ENCODE measurements at regions not wholly inside any gene's neighbourhood (a gene's known extent, or its start where the extent isn't known, plus 50 kb on each side); places are given as distances from the start of the nearest gene placed in this dataset.

DNA sequence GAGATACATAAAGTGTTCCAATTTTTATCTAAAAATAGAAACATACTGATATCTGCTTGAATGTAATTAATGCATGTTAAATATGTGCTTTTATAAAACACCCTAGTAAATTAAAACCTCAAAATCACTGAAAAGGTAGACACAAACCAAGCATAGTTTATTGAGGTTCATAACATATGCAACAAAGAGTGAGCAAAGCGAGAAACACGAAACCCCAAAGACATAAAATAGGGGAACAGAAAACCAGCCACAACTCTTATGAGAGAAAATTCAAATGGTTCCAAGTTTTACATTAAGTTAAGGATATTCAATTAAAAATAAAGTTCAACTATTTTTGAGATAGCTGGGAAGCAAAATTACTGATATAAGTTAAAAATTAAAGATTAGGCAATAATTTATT lies 336.4 kb upstream of the AGA start:
- no peak overlapping the region for H3K27ac ChIP-seq (ENCODE audit: low read depth in 1 of 2, low read length in 2 of 2)
- peaks cover 0 to 18% of the 10 kb centered on the region in 2 donors for H3K9me3 ChIP-seq (replicated peaks in 1 of 2; ENCODE audit: control insufficient read depth in 1 of 2, insufficient read depth in 1 of 2, low read length in 2 of 2)
- H2AFZ ChIP-seq (ENCODE audit: insufficient read depth, low read depth, low read length, poor library complexity, severe bottlenecking) = no peak overlapping the region
- H3K36me3 ChIP-seq (replicated peaks in 1 of 2; ENCODE audit: control insufficient read depth in 1 of 2, insufficient read depth in 2 of 2, low read length in 2 of 2) = no peaks in the 10 kb centered on the region
- Mint-ChIP-seq H3K9me3 (peaks cover 4 to 20% (median 12%) of the 10 kb centered on the region in 7 donors), H3K27ac (no peak overlapping the region), H3K27me3 (ENCODE audit: low read depth in 3 of 3) (no peaks in the 10 kb centered on the region), H3K4me3 (no peak overlapping the region), H3K4me1 (no peaks in the 10 kb centered on the region), H3K36me3 (no peaks in the 10 kb centered on the region)
- DNase-seq = no peak
- no peak overlapping the region for H3K4me2 ChIP-seq (replicated peaks; ENCODE audit: extremely low read depth, low read length, poor library complexity, severe bottlenecking)
- H4K20me1 ChIP-seq (ENCODE audit: insufficient read depth, low read length) = no peaks in the 10 kb centered on the region
- no peak overlapping the region for H3K9ac ChIP-seq (ENCODE audit: insufficient read depth, low read length, poor library complexity, severe bottlenecking)
- no peak overlapping the region for H3K4me3 ChIP-seq (replicated peaks in 1 of 3; ENCODE audit: low read depth in 2 of 3, low read length in 3 of 3)
- no CpG with 5 or more reads among the region's 2 CpGs for WGBS (ENCODE audit: insufficient coverage)
- H3K27me3 ChIP-seq (ENCODE audit: control insufficient read depth in 2 of 2, insufficient read depth in 2 of 2, low read length in 2 of 2) = no peaks in the 10 kb centered on the region
- TF ChIP-seq CTCF (IDR thresholded peaks at IDR 0.05) = no peak
- intact Hi-C loops (cut with micrococcal nuclease) = loop anchor here in 1 of 2 donors (10.0 kb wide), 1 partner anchor 274 kb away; no protein-coding TSS in a partner anchor
- no peaks in the 10 kb centered on the region for H3K79me2 ChIP-seq (ENCODE audit: insufficient read depth, low read length)
- H3K4me1 ChIP-seq (ENCODE audit: control insufficient read depth in 1 of 2, insufficient read depth in 2 of 2, low read length in 2 of 2) = no peaks in the 10 kb centered on the region

GRCh38 chr4:177785000-177785399 lies 342.8 kb upstream of the AGA start:
- H3K27ac Mint-ChIP-seq = no peak overlapping the region
- no peak overlapping the region for H3K27ac ChIP-seq (ENCODE audit: low read depth in 1 of 2, low read length in 2 of 2)
- no peaks in the 10 kb centered on the region for H3K27me3 ChIP-seq (ENCODE audit: control insufficient read depth in 2 of 2, insufficient read depth in 2 of 2, low read length in 2 of 2)
- H3K79me2 ChIP-seq (ENCODE audit: insufficient read depth, low read length) = no peaks in the 10 kb centered on the region
- no peak for DNase-seq
- no peaks in the 10 kb centered on the region for H3K27me3 Mint-ChIP-seq (ENCODE audit: low read depth in 3 of 3)
- H3K9me3 ChIP-seq (replicated peaks in 1 of 2; ENCODE audit: control insufficient read depth in 1 of 2, insufficient read depth in 1 of 2, low read length in 2 of 2) = peaks cover 0 to 21% of the 10 kb centered on the region in 2 donors
- intact Hi-C loops (cut with micrococcal nuclease) = no loop called here
- H3K36me3 Mint-ChIP-seq = no peaks in the 10 kb centered on the region
- no peaks in the 10 kb centered on the region for H3K4me1 Mint-ChIP-seq
- TF ChIP-seq CTCF (IDR thresholded peaks at IDR 0.05) = no peak
- H4K20me1 ChIP-seq (ENCODE audit: insufficient read depth, low read length) = no peaks in the 10 kb centered on the region
- no peak overlapping the region for H2AFZ ChIP-seq (ENCODE audit: insufficient read depth, low read depth, low read length, poor library complexity, severe bottlenecking)
- H3K4me1 ChIP-seq (ENCODE audit: control insufficient read depth in 1 of 2, insufficient read depth in 2 of 2, low read length in 2 of 2) = no peaks in the 10 kb centered on the region
- H3K4me2 ChIP-seq (replicated peaks; ENCODE audit: extremely low read depth, low read length, poor library complexity, severe bottlenecking) = no peak overlapping the region
- no peak overlapping the region for H3K4me3 Mint-ChIP-seq
- H3K36me3 ChIP-seq (replicated peaks in 1 of 2; ENCODE audit: control insufficient read depth in 1 of 2, insufficient read depth in 2 of 2, low read length in 2 of 2) = no peaks in the 10 kb centered on the region
- H3K9me3 Mint-ChIP-seq = peaks cover 6 to 28% (median 15%) of the 10 kb centered on the region in 7 donors
- WGBS (ENCODE audit: insufficient coverage) = 100% methylated on average over 2 of the region's 4 CpGs
- H3K4me3 ChIP-seq (replicated peaks in 1 of 3; ENCODE audit: low read depth in 2 of 3, low read length in 3 of 3) = no peak overlapping the region
- H3K9ac ChIP-seq (ENCODE audit: insufficient read depth, low read length, poor library complexity, severe bottlenecking) = no peak overlapping the region

Data from CD14-positive monocyte (primary cell).